ENCODE measurements at regions not wholly inside any gene's neighbourhood (a gene's known extent, or its start where the extent isn't known, plus 50 kb on each side); places are given as distances from the start of the nearest gene placed in this dataset.
"Not testable (repeated sequence)": the region's sequence is repeated elsewhere in the genome, so short reads cannot be mapped to it uniquely, and the experiment has no call there.

DNA sequence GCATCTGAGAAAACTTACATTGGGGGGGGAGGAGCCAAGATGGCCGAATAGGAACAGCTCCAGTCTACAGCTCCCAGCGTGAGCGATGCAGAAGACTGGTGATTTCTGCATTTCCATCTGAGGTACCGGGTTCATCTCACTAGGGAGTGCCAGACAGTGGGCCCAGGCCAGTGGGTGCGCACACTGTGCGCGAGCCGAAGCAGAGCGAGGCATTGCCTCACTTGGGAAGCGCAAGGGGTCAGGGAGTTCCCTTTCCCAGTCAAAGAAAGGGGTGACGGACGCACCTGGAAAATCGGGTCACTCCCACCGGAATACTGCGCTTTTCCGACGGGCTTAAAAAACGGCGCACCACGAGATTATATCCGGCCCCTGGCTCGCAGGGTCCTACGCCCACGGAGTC is 604.1 kb downstream of the TFAP2A start:
- DNase-seq (ENCODE audit: low spot score) = not testable (repeated sequence)

- DNase-seq (ENCODE audit: low spot score) = no peak
Observed at GRCh38 chr6:9810286-9810685, 604.6 kb downstream of the TFAP2A start.

DNA sequence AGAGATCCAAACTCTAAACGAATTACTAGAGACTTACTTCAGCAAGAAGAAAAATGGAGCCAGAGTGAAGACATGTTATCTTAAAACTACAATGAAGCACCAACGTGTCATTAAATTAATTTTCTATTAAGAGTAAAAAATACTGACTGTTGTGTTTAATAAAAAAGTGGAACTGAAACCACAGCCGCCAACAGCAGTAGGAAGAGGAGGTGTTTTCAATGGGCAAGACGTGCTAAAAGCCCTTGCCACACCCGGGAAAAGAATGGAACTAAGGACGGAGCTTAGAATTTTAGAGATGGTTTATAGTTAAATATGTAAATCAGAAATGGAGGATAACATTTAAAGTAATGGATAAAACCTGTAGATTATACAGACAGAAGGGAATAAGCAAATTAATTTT is 608.7 kb downstream of the TFAP2A start:
- no peak for DNase-seq (ENCODE audit: low spot score)

DNA sequence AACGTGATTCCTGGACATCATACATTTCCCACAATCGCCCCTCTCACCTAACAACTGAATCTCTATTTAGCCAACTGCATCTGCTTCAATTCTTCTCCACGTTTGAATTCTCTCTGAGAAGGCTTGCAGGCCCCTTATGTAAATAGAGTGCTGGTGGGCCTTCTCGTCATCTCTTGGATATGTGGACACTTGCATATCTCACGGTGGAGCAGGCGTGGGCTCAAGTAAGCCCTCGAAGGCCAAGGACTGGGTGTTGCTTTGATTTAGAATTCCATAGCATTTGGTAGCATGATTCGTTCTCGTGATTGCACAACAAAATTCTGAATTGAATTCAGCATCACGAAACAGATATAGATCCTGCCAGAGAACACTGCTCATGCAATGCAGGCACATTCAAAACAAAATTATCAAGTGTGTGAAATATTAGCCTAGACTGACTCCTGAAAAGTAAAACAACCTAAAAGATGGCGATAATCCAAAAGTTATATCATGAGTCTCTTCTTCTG is 613.6 kb downstream of the TFAP2A start:
- no peak for DNase-seq (ENCODE audit: low spot score)

DNA sequence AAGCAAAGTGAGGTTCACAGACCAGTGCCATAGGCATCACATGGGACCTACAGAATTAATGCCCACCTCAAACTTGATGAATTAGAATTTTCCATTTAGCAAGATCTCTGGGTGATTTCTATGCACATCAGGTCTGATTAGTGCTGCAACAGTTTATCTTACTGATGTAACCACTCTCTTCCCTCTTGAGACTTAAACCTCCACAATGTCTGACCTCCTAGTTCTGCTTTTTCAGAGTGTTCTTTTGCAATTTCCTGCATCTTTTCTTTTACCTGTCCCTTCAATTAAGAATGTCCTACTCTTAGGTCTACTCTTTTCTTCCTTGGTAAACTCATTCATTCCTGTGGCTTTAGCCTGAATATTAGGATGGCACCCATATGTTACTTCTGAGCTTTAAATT is 615.3 kb downstream of the TFAP2A start:
- DNase-seq (ENCODE audit: low spot score) = no peak

GRCh38 chr6:9796827-9797226 is 618.0 kb downstream of the TFAP2A start:
- no peak for DNase-seq (ENCODE audit: low spot score)

- no peak for DNase-seq (ENCODE audit: low spot score)
Observed at GRCh38 chr6:9795880-9796279, 619.0 kb downstream of the TFAP2A start.

GRCh38 chr6:9789201-9789600 is 625.7 kb downstream of the TFAP2A start:
- DNase-seq (ENCODE audit: low spot score) = no peak

DNA sequence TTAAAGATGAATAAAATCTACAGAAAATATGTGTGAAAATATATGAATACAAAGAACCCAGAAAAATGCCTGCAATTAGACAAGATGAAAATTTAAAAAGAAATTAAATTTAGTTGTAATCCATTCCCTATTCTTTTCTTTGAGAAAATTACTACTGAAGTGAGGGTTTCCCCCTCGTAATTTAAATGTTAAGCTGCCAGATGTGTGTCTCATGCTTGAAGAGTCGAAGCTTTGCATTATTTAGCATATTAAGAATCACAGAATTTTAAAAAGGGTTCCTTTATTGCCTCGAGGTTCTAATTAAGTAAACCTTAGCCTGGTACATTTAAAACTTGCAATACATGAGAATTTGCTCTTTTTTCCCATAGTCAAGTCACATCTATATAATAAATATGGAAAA is 630.1 kb downstream of the TFAP2A start:
- no peak for DNase-seq (ENCODE audit: low spot score)

GRCh38 chr6:9783567-9783966 is 631.3 kb downstream of the TFAP2A start:
- DNase-seq (ENCODE audit: low spot score) = no peak

DNA sequence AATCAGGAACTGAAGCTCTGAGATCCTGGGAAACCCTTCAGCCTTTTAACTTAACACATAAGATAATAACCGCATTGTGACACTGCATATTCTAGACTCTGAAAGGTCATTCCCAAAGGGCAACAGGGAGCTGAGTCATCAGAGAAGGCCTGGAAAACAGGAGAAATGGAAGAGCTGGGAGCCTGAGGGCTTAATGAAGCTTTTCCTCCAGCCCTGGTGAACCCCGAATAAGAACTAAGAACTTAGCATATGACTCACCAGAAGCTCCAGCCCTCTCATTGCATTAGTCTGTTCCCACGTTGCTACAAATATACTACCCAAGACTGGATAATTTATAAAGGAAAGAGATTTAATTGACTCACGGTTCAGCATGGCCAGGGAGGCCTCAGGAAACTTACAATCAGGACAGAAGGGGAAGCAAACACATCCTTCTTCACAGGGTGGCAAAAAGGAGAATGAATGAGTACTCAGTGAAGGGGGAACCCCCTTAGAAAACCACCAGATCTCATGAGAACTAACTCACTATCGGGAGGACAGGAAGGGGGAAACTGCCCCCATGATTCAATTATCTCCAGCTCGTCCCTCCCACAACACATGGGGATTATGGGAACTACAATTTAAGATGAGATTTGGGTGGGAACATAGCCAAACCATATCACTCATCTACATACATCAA is 648.5 kb downstream of the TFAP2A start:
- DNase-seq (ENCODE audit: low spot score) = peak; percentile 4

DNA sequence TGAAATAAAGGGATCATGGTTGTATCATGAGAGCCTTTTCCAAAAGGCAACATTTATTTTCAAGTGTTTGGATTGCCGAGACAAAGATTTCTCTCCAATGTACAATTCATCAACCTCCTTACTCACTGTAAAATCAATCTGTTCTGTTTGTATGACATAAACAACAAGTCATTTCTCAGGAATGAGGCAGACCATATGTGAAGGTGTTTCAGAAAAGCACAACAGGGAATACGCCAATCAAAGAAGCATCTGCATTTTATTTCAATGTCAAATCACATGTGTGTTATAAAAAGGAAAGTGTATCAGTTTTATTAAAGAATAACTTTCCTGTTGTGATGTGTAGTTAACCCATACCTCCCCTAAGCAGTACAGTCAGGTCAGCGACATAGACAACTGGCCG is 653.7 kb downstream of the TFAP2A start:
- no peak for DNase-seq (ENCODE audit: low spot score)

- no peak for DNase-seq (ENCODE audit: low spot score)
Observed at GRCh38 chr6:9754515-9754914, 660.4 kb downstream of the TFAP2A start.

- DNase-seq (ENCODE audit: low spot score) = no peak
Observed at GRCh38 chr6:9745966-9746365, 668.9 kb downstream of the TFAP2A start.

- no peak for DNase-seq (ENCODE audit: low spot score)
Observed at GRCh38 chr6:9745476-9745875, 669.4 kb downstream of the TFAP2A start.

- DNase-seq (ENCODE audit: low spot score) = no peak
Observed at GRCh38 chr6:9744119-9744518, 670.8 kb downstream of the TFAP2A start.

GRCh38 chr6:9732056-9732455 is 682.8 kb downstream of the TFAP2A start:
- no peak for DNase-seq (ENCODE audit: low spot score)

- not testable (repeated sequence) for DNase-seq (ENCODE audit: low spot score)
Observed at GRCh38 chr6:9725776-9726175, 689.1 kb downstream of the TFAP2A start.

DNA sequence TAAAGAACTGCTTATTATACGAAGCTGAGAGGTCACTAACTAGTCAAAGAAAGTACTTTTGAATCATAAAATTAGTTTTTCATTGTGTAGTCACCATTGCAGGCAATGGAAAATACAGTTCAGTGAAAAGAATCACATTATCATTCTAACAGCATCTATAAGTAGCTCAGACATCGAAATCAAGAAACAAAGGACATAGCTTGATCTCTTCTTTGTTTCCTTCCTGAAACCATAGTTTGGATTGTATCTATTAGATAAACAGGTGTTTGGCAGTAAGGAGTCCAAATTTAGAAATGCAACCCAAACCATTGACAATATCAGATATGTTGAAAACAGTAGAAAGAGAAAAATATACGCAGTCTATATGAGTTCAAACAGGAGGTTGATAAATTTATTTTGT is 697.3 kb downstream of the TFAP2A start:
- DNase-seq (ENCODE audit: low spot score) = no peak

- no peak for DNase-seq (ENCODE audit: low spot score)
Observed at GRCh38 chr6:9711365-9711764, 703.5 kb downstream of the TFAP2A start.

- DNase-seq (ENCODE audit: low spot score) = no peak
Observed at GRCh38 chr6:9710574-9710973, 704.3 kb downstream of the TFAP2A start.

- no peak for DNase-seq (ENCODE audit: low spot score)
Observed at GRCh38 chr6:9708600-9708999, 706.3 kb downstream of the TFAP2A start.

DNA sequence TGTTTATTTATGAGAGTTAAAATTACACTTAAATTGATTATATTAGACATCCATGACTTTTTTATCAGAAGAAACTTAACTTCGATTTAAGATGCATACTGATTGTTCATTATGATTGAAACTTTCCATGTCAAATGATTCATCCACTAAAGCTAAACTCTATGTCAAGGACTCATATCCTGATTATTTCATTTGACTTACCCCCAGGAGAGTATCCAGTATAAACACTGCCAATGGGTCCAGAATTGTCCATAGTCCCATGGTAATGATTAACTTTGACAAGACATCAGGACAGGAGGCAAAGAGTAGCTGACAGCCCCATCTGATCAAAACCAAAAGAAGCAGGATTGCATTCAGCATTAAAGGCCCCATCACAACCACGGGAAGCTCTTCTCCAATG is 709.9 kb downstream of the TFAP2A start:
- no peak for DNase-seq (ENCODE audit: low spot score)

- DNase-seq (ENCODE audit: low spot score) = no peak
Observed at GRCh38 chr6:9702914-9703313, 712.0 kb downstream of the TFAP2A start.

All from SW480 (cell line).